ENCODE measurements at regions not wholly inside any gene's neighbourhood (a gene's known extent, or its start where the extent isn't known, plus 50 kb on each side); places are given as distances from the start of the nearest gene placed in this dataset.
"Not testable (repeated sequence)": the region's sequence is repeated elsewhere in the genome, so short reads cannot be mapped to it uniquely, and the experiment has no call there.

DNA sequence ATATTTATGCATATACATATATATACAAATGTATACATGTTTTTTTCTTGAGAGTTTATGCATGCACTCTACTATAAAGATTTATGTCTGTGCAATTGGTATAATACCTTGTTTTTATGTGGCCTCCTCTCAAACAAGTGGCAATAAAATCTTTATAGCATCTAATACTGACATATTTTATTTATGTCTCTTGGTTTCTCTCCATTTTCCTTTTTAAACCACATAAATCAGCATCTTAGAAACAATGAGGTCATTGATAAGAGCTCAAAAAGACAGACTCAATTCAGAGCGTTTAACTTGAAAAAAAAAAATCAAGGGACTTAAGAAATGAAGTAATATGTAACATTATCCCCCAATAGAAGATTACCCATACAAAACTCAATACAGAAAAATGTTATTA, 1442.2 kb upstream of the ALCAM start:
- no peak for DNase-seq

DNA sequence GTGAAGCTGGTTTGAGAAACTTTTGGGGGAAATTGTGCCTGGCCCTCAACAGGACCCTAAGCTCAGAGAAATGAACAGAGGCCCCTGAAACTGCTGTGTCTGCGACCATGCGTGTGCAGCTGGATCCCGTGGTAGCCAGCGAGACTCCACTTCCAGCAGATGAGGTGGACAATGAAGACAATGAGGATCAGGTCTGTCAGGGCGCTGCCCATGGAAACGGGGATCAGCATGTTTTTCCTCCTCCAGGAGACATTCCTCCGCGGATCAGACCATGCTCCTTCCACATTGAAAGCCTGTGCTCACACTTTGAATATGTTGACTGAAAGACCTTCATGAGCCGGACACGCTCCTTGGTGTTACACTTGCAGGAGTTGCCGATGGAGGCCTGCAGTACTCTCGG, 1439.8 kb upstream of the ALCAM start:
- no peak for DNase-seq

DNA sequence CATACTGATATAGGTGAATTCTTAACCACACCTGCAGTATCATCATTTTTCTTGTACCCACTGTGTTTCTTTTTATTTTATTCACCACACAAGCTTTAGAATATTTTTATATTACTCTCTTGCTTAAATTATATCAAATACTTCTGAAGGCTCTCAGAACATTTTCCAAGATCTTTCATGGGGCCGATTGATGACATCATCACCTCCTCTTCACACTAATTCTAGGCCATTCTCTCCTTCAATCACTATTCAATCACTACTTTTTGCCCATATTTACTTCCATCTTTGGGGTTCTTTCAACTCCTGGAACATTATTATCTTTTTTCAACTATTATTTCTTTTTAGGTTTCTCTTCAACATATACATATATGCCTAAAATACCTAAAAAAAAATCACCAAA, 1438.8 kb upstream of the ALCAM start:
- no peak for DNase-seq

DNA sequence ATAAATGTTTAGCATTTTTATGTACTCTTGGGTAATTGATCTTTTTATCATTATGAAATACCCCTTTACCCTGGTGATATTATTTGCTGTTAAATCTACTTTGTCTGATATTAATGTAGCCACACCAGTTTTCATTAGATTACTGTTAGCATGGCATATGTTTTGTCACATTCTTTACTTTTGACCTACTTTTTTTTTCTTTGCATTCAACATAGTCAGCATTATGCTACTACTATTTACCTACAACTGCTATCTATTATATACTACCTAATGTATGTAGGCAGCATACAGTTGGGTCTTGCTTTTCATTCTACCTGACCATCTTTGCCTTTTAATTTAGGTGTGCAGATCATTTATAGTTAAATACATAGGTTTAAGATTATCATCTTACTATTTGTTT, 1429.6 kb upstream of the ALCAM start:
- no peak for DNase-seq

- no peak for DNase-seq
Measured at GRCh38 chr3:103947062-103947461, 1419.6 kb upstream of the ALCAM start.

DNA sequence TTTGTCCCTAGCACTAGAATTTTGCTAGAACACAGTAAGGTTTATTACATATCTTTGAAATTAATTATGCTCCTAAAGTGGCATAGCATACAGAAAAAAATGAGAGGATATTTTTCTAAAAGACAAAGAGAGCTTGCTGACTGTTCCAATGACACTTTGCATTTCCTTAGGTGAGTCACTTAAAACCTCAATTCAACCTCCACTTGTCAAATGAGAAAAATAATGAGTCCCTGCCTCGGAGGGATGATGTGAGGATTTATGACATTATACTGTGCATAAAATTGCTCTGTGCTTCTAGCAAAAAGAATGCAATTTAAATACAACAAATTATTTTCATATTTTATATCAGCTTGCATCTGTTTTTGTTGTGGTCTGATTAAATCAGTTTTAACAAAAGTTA, 1417.0 kb upstream of the ALCAM start:
- DNase-seq = no peak

DNA sequence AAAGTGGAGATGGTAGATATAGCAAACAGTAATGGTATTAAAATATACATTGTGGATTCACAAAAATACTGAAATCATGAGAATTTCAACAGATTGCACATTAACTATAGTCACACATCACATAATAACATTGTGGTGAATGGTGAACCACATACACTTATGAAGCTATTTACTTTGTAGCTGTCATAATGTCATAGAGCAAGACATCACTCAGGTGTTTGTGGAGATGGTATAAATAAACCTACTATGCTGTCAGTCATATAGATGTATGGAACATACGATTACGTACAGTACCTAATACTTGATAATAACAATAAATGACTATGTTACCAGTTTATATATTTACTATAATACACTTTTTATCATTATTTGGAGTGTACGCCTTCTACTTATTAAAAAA, 1416.0 kb upstream of the ALCAM start:
- DNase-seq = no peak

GRCh38 chr3:103953796-103954195, 1412.9 kb upstream of the ALCAM start:
- no peak for DNase-seq

GRCh38 chr3:103960819-103961218, 1405.9 kb upstream of the ALCAM start:
- DNase-seq = no peak

DNA sequence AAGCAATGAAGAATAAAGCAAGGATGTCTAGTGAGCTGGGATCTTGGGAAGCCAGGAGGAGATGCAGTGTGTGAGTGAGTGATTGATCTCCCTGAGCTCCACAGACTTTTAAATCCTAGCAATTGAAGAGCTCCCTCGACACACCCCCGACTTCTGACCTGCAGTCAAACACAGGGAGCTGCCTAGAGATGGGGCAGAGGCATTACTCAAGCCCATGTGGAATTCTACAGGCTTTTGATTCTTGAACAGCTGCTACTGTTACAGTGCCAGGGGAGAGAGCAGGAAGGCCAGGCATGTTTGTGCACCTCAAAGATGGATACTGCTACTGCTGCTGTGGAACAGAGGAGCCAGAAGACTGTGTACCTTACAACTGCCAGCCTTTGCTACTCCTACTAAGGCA, 1403.1 kb upstream of the ALCAM start:
- DNase-seq = no peak

GRCh38 chr3:103965764-103966163, 1400.9 kb upstream of the ALCAM start:
- no peak for DNase-seq

GRCh38 chr3:103966749-103967148, 1400.0 kb upstream of the ALCAM start:
- DNase-seq = no peak

DNA sequence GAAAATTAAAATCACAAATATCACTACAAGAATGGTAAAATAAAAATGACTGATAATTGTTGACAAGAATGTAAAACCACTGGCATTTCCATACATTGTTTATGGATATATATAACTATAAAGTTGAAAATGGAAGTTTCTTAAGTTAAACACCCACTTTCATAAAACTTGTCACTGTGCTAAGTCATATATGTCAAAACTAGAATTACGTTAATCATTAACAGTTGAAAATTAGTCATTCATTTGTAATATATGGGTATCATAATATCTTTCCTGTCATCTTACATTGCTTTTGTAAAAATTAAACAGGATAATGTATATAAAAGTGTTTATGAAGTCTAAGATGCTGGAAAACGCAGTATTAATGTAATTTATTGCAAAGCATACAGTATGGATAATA, 1398.6 kb upstream of the ALCAM start:
- DNase-seq = no peak

- no peak for DNase-seq
Measured at GRCh38 chr3:103968751-103969150, 1398.0 kb upstream of the ALCAM start.

- no peak for DNase-seq
Measured at GRCh38 chr3:103976931-103977339, 1389.8 kb upstream of the ALCAM start.

GRCh38 chr3:103977417-103977816, 1389.3 kb upstream of the ALCAM start:
- no peak for DNase-seq

DNA sequence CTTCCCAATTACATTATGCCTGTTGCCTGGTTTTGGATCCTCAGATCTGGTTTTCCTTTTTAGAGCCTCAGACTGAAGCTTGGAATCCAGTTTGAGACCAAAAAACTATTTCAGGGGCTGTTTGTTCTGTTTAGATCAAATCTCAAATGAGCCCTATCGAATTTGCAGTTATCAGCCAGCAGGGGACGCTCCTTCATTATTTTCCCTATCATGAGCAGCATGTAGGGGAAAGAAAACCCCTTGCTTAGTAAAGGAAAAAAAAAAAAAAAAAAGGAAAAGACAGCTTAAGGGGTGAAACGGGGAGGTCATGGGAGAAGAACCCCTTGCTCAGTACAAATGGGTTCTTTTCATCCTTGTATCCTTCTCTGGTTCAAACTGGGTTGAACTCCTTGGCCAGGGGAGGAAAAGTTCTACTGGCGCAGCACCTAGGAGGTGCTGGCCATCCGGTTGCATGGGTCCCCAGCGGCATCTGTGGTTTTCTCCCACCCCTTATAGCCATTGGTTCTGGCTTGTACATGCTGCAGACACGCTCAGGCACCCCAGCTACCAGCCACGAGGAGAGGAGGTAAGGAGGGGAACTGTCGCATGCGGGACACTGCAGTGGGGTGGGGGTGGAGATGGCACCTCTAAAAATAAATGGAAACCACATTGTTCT, 1375.1 kb upstream of the ALCAM start:
- no peak for DNase-seq

DNA sequence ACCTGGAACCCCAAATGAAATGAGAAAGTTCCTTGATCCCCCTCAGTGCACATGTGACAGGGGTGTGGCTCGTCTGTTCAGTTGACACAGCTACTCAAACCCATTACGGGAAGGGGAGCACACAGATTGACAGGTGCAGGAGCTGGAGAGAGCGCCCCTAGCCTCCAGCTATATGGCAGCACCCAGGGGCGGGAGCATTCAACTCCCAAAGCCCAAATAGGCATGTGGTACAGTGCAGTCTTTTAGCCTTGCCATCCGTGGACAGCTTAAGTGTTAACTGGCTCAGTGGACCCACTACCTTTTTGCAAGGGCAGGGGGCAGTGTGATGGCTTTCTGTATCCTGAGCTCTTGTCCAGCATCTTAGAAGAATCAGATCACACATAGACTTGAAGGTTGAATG, 1374.2 kb upstream of the ALCAM start:
- DNase-seq = no peak

- no peak for DNase-seq
Measured at GRCh38 chr3:104004956-104005355, 1361.8 kb upstream of the ALCAM start.

DNA sequence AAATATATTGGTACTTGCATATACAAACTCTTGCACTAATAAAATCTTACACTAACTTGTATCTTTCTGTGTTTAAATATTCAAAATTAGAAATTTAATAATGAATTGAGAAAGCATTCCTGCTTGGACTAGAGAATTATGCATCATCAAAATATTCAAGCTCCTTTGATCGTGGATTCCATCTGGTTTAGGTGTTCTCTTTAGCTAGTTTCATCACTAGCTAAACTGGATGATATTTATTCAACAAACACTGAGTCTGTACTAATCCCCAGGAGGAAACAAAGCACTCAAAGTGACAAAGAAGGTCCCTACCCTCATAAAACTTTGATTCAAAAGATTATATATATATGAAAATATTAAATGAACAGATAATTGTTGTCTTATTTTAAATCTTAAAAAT, 1360.9 kb upstream of the ALCAM start:
- no peak for DNase-seq

- no peak for DNase-seq
Measured at GRCh38 chr3:104018541-104018940, 1348.2 kb upstream of the ALCAM start.

GRCh38 chr3:104031598-104031997, 1335.1 kb upstream of the ALCAM start:
- DNase-seq = no peak

DNA sequence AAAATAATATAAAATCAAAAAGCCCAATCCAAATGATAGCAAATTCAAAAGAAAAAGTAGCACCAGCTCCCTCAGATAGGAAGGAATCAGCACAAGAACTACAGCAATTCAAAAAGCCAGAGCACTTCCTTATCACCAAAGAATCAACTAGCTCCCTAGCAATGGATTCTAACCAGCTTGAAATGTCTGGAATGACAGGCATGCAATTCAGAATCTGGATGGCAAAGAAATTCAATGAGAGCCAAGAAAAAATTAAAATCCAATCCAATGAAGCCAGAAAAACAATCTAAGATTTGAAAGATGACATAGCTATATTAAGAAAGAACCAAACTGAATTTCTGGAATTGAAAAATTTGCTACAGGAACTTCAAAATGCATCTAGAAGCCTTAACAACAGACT, 1334.4 kb upstream of the ALCAM start:
- no peak for DNase-seq

- DNase-seq = no peak
Measured at GRCh38 chr3:104040896-104041295, 1325.8 kb upstream of the ALCAM start.

GRCh38 chr3:104043001-104043543, 1323.6 kb upstream of the ALCAM start:
- DNase-seq = not testable (repeated sequence)

All from activated gamma-delta T cell (primary cell).